ENCODE measurements at regions not wholly inside any gene's neighbourhood (a gene's known extent, or its start where the extent isn't known, plus 50 kb on each side); places are given as distances from the start of the nearest gene placed in this dataset.
"Not testable (repeated sequence)": the region's sequence is repeated elsewhere in the genome, so short reads cannot be mapped to it uniquely, and the experiment has no call there.

DNA sequence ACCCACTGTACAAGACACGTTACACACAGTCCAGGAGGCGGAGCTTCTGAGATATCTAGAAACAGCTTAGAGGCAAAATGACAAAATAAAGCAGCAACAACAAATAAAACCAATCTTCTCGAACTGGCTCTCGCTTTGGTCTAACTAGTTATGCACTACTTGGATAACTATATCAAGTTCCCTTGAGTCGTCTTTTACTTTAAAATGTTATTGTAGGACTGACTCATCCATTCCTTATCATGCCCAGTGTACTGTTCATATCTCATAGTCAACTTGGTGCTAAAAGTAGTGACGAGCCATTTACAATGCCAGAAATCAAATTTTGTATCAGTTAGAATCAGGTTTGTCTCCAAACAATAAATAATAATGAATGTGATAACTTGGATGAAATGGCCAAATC, 102.5 kb upstream of the SLC35G4 start:
- no peak for DNase-seq

DNA sequence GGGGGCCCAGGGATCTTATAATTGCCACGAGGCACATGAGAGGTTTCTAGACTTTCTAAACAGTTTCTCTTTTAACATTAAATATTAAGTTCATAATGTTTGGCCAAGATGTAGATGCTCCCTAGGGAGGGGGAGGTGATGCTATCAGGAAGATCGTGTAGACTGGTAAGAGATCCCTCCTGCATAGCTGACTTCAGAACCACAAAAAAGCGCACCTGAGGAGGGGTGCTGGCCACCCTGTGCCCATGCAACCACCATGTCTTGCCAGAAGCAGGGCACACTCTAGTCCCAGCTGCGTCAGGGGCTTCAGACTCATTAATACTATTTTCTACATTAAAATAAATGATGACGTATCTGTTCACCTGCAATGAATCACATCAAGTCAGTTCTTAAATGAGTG, 103.4 kb upstream of the SLC35G4 start:
- DNase-seq = no peak

DNA sequence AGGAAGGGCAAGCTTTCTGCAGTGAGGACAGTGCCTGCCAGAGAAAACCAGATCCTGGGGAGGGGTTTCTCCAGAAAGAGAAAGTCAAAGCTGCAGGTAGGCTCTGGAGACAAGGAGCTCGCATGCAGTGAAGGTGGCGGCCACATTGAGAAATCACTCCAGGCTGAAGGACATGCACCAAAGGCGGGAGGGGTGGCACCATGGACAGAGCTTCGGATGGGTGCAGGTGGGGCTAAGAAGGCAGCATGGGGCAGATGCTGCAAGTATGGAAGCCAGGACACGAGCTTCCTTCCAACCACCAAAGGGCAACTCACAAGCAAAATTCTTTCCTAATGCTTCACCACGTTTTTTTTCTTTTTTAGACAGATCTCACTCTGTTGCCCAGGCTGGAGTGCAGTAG, 104.4 kb upstream of the SLC35G4 start:
- DNase-seq = no peak

DNA sequence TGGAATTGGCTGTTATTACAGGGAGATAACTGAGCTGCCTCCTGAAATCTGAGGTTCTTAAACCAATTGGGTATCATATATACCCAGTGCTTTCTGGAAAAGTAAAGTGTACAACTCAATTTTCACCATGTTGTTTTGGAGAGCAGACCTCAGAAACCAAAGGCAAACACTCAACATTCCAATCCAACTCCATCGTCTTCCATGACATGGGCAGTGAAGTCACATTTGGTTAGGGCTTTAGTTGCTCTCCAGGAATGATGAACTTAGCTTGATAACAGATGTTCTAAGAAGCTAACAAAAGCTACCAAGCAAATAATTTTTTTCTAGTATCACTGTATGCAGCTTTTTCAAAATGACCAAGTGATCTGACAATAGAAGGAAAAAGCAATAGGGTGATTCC, 107.0 kb upstream of the SLC35G4 start:
- DNase-seq = no peak

DNA sequence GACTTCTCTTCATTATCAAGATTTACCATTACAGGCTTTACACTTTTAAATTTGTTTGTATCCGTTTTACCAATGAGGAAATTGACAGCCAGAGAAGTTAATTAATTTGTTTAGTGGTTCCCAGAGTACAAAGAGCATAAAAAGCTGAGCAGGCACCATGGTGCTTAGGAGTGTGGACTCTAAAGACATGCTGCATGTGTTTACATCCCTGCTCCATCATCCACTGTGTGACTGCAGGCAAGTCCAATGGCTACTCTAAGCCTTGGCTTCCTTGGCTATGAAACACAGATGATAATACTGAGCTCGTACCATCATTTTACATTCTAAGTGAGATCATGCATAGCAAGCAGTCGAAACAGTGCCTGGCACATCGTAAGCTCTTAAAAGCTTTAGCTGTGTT, 108.0 kb upstream of the SLC35G4 start:
- no peak for DNase-seq

DNA sequence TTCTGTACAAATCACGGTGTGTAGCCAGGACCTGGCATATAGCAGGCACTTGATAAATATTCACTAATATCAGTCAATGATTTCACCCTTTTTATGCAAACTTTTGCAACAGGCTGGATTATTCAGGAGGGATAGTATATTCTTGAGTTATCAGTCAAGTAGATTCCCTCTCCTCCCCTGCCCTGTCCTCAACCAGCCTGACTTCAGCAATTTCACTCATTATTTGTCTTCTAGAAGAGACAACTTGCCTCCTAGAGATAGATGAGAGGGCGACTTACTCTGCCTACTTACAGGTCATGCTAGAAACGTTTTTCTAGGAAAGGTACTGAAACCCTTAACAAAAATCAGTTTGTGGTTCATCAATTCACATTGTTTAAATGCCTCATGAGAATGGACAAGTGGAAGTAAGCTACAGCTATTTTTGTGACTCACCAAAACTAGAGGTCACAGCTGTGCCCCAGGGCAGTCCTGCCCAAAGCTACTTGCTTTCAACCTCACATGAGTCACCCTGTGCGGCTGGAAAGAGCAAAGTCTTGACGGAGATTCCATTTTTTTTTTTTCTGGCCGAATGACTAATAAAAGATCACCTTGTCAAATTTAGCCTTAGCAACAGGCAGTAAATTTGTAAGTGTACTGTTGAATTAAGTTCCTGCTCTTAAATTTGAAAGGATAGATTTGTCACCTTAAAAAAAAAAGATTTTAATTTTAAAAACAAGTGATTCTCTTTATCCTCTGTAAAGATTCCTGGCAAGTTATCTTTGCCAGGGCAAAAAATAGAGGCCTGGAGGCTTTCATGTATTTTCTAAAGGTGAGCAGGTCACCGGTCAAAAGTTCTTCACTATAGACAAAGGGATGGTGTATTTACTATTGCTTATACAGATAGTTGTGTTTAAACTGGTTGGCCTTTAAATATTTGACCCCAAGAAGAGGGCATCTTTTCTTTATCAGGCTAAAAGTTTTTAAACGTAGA, 109.0 kb upstream of the SLC35G4 start:
- no peak for DNase-seq

DNA sequence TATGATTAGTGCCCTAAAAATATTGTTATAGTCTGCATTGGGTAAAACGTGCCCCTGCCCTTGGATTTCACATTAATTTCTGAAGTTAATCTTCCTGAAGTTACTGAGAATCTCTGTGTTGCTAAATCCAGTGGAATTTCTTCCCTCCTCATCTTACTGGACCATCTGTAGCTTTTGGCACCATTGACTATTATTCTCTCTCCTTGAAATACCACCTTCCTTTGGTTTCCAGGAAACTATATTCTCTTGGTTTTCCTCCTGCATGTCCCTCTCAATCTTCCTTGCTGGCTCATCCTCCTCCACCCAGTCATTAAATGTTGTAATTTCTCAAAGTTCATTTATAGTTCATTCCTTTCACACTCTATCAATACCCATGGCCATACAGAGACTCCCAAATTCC, 110.6 kb upstream of the SLC35G4 start:
- DNase-seq = no peak

DNA sequence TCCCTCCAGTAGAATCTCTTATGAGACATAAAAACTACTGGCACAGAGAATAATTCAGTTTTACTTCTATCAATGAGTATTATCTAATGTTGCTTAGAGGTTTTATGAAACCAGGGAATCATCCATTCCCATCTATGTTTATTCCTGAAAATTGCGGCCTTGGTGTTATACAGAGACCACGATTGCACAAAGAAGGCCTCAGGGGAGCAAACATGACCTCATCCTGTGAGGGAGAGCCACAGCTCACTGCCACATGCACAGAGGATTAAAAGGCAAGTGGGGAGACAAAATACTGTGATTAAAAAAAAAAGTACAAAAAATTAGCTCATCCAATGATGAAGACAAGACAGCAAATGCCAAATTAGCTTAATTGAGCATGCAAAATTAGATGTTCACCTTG, 111.8 kb upstream of the SLC35G4 start:
- no peak for DNase-seq

DNA sequence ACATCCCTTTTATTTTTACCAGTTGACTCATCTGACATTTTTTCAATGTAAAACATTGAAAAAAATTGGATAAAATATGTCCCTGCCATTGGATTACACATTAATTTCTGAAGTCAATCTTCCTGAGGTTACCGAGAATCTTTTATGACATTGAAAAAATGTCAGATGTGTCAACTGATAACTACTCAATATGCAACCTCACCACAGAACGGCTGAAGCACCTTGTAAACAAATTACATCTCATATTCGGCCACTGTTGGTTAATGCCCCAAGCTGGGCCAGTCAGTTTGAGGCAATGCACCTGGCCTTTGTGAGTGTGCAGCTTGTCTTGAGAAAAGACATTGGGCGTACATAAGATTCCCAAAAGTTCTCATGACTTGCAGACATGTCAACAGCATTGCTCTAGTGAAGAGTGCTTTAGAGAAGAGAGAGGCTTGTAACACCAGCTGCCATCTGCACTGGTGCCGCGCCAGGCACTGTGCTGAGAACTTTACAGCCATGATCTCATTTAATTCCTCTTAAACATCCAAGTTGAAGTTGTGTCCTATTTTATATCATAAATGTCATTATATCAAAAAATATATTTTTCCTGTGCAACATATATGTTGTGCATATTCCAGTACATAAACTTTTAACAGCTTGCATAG, 112.7 kb upstream of the SLC35G4 start:
- DNase-seq = no peak

DNA sequence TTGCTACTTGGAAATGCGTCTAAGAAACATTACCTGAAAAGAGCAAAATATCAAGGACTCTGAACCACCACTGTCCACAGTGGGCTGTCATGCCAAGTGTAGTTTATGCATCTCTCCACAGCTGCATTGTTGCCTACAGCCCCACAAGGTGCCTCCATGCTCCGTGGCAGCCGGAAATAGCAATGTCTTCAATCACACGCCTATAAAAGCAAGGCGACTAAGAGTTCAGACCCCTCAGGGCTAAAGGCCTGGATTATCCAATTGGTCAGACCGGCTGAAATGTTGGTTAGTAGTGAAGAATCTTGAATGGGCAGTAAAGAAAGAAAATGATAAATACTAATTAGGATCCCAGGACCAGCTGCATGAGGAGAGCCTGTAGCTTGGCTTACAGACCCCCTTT, 114.0 kb upstream of the SLC35G4 start:
- no peak for DNase-seq

DNA sequence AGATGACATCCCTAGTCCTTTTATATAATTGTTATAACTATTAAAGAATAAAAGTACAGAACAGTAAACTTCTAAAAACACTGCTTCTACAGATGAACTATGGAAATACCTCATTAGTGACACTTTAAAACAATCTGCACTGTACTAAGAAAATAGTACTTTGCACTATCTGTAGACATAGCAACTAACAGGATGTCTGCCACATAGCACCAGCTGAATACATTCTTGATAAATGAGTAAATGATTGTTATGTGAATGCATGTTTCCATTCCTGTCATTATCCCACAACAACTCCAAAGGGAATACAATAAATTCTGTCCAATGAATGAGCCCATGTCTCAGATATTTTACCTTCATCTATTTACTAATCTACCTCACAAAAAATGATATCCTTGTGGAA, 115.3 kb upstream of the SLC35G4 start:
- no peak for DNase-seq

DNA sequence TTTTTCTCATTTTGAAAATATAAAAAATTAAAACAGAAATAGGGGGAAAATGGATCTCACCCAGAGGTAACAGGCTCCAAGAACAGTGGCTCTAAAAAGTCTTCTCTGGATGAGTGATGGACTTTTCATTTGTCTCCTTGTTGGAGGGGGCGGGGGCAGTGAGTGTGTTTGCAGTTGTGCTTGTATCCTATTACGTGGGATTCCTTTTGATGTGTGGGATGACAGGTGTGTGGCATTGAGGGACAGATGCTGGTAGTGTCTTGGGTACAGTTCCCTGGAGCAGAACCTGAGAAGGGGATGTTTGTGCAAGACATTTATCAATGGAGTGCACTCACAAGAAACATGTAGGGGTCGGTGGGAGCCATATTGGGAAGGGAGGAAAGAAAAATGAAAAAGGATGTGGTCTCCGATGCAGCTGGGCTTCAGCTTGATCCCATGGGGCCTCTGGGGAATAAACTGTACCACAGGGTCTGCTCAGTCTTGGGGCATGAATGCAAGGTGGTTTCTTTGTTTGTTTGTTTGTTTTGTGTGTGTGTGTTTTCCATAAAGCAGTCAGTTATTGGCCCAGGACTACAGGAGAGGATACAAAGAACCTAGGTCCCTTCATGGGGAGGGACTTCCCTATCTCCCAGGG, 120.0 kb upstream of the SLC35G4 start:
- DNase-seq = no peak

DNA sequence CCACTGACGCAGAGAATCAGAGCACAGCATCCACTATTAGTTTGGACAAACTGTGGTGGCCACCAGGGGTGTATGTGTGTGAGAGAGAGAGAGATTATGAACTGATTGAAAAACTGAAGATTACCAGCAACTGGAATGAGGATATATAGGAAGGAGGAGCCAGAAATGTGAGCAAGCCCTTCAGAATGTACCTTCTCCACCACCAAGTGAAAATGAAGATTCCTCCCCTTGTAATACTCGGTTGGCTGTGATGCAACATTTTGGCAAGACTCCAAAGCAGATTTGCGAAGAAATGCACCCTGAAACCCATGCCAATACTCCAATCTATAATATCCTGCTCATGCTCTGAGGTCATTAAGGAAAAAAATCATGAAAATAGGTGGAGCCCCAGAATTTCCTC, 121.2 kb upstream of the SLC35G4 start:
- DNase-seq = no peak

DNA sequence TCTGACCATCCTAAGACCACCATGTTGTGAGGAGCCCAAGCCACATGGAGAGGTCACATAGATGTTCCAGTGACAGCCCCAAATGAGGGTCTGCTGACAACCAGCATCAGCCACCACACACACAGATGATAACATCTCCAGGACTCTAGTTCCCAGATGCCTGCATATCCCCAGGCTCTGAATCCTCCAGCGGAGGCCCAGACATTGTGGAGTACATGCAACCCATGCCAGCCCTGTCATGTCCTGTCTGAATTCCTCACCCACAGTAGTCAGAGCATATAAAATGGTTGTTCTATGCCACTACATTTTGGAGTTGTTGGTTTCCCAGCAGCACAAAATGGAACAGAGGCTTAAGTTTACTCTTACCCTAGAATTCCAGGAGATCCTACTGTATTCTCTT, 122.0 kb upstream of the SLC35G4 start:
- DNase-seq = no peak

DNA sequence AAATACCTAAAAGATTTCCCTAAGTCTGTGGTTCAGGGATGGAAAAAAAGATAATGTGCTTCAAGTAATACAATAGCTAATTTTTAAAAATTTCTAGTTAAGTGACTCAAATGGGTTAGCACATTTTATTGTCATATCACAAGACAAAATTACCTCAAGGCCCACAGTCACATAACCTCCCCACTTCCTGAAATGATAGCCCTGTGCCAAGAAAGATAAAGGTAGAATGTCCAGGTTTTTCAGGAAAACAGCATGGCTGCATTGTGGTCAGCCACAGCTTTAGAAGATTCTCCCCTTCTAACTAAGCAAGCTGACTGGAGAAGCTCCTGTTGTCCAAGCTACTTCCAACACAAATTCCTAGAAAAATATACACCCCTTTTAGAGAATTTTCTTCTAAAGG, 127.1 kb upstream of the SLC35G4 start:
- no peak for DNase-seq

DNA sequence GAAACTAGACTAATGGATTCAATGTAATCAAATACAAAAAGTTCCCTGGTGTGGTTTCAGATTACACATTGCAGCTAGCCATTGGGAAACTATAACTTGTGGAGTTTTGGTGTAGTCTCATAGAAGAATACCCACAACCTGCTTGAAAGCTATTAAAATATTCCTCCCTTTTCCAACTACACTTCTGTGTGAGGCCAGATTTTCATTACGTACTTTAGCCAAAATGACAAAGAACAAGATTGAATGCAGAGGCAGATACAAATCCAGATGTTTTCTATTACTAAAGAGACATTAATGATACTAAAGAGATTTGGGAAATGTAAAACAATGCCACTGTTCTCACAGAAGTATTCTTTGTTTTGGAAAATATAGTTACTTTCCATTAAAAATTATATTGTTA, 128.7 kb upstream of the SLC35G4 start:
- DNase-seq = no peak

DNA sequence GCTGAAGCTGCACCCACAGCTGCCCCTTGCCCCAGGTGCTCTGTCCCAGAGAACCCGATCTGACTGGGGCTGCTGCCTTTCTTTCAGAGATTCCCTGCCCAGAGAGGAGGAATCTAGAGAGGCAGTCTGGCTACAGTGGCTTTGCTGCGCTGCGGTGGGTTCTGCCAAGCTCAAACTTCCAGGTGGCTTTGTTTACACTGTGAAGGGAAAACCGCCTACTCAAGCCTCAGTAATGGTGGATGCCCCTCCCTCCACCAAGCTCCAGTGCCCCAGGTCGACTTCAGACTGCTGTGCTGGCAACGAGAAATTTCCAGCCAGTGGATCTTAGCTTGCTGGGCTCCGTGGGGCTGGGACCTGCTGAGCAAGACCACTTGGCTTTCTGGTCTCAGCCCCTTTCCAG, 130.4 kb upstream of the SLC35G4 start:
- not testable (repeated sequence) for DNase-seq

DNA sequence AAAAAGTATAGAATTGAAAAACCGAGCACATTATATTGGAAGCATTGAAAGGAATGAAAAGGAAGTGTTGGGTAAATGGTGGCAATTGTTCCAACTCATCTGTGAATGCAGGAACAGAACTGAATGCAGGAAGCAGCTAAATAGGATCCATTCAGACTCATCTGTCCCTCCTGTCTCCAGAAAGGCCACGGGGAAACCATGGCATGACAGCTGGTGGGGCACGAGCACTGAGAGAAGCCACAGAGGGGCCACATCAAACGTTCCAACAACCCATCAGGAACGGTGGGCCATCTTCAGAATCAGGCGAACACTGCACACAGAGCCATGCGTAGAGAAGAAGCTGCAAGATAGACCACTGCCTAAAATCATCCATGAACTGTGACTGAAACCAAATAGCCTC, 138.5 kb upstream of the SLC35G4 start:
- DNase-seq = no peak

DNA sequence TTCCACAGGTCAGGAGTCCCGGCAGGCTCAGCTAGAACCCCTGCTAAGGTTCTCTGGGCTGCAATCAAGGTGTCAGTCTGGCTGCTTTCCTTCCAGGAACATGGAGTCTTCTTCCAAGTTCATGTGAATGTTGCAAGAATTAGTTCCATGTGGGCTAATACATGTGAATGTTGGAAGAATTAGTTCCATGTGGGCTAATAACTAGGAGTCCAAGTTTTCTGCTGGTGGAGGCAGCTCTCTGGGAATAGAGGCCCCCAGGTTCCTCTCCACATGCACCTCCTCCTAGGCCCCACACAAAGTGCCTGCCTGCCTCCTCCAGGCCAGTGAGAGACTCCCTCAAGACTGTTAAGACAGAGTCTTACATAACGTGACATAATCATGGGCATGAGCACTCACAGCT, 140.8 kb upstream of the SLC35G4 start:
- DNase-seq = no peak

DNA sequence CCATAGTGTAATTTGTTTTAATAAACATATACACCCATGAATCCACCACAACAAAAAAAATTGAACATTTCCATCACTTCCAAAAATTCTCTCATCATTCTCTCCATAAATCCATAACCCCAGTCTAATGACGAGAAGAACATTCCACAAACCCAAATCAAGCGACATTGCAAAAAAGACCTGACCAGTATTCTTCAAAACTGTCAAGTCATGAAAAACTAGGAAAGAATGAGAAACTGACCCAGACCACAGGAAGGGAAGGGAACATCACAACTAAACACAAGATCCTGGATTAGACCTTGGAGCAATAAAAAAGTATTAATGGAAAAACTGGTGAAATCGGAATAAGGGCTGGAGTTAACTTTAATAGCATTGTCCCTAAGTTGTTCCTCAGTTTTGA, 141.3 kb upstream of the SLC35G4 start:
- DNase-seq = no peak

DNA sequence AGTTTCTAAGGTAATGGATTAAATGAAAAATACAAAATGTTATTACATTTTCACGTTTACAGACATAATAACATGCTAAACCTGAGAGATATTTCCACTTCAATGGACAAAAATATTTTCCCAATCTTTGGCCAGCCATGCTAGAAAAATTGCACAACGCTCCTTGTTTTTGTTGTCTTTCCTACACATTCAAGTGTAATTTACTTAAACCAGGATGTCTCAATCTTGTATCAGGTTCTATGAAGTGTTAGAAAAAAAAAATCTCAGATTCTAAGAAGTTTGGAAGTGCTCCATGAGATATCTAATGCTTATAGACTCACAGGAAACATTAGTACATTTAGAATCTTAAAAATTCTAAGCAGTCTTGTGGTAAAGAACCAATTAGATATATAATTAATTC, 141.8 kb upstream of the SLC35G4 start:
- DNase-seq = no peak

DNA sequence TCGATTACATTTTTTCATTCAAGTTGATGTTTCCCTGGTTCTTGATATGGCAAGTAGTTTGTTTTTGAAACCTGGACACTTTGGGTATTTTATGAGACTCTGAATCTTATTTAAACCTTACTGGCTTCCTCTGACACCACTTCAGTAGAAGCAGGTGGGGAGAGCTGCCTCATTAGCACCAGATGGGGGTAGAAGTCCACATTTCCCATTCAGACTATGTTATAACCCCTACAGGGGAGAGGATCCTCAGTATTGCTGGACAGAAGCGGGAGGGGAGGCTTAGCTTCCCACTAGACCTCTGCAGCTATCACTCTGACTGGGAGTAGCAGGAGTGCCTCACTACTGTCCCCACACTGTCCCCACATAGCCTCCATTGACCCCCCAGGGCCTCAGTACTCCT, 145.3 kb upstream of the SLC35G4 start:
- DNase-seq = no peak

DNA sequence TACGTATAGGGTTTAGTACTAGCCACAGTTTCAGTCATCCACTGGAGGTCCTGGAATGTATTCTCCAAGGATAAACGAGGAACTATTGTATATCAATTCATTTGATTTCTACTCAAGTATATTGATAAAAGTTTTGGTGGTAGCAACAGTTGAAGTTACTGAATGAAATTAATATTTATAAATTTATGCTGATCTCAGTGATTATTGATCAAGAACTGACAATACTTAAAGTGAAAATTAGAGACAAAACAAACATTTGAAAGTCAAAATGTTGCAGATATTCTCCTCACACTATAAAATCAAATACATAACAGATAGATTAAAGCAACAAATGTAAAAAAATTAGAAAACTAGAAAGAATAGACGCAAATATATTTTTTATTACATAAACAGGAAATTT, 150.9 kb upstream of the SLC35G4 start:
- DNase-seq = no peak

DNA sequence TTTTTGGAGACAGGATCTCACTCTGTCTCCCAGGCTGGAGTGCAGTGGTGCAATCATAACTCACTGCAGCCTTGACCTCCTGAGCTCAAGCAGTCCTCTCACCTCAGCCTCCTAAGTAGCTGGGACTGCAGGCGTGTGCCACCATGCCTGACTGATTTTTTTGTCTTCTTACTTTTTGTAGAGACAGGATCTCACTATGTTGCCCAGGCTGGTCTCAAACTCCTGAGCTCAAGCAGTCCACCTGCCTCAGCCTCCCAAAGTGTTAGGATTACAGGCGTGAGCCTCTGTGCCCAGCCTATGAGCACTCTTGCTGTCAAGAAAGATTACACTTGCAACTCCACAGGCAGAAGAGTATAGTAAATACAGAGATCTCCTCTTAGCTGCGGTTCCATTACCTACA, 151.5 kb upstream of the SLC35G4 start:
- DNase-seq = not testable (repeated sequence)
